Liver (tissue), 8 donors: ENCODE measurements at regions not wholly inside any gene's neighbourhood (a gene's known extent, or its start where the extent isn't known, plus 50 kb on each side); places are given as distances from the start of the nearest gene placed in this dataset.

Source experiments
- DNase-seq: peaks from one replicate; pipeline ENCODE4 v3.0.0-alpha.2; 2017; ENCODE audit warnings: low spot score
- H3K27ac ChIP-seq, 2 donors: one replicate each; pipeline ENCODE4 v1.7.0; 2013; ENCODE audit warnings: inconsistent platforms in 2 of 2, low read length in 2 of 2, control low read depth in 1 of 2, low read depth in 1 of 2, mild to moderate bottlenecking in 1 of 2
- H3K27me3 ChIP-seq, 4 donors: one replicate each; pipeline versions ENCODE4 v1.6.1 to v1.7.0; 2013; ENCODE audit warnings: low read length in 3 of 4, inconsistent platforms in 1 of 4, mild to moderate bottlenecking in 1 of 4, moderate library complexity in 1 of 4; ENCODE audit not compliant: control insufficient read depth in 4 of 4, insufficient read depth in 4 of 4
- H3K36me3 ChIP-seq, 4 donors: one replicate each; pipeline versions ENCODE4 v1.6.1 to v1.7.0; 2013; ENCODE audit warnings: low read length in 3 of 4, mild to moderate bottlenecking in 3 of 4, low read depth in 1 of 4, moderate library complexity in 1 of 4; ENCODE audit not compliant: control insufficient read depth in 4 of 4, insufficient read depth in 3 of 4
- H3K4me1 ChIP-seq, 4 donors: one replicate each; pipeline versions ENCODE4 v1.6.1 to v1.7.0; 2013; ENCODE audit warnings: low read length in 3 of 4, mild to moderate bottlenecking in 3 of 4, moderate library complexity in 1 of 4; ENCODE audit not compliant: control insufficient read depth in 4 of 4, insufficient read depth in 4 of 4
- H3K4me3 ChIP-seq, 3 donors: one replicate each; pipeline versions ENCODE4 v1.6.1 to v1.7.0; 2013; ENCODE audit warnings: low read length in 3 of 3, control low read depth in 1 of 3, low read depth in 1 of 3, mild to moderate bottlenecking in 1 of 3
- H3K9ac ChIP-seq, 2 donors: one replicate each; pipeline ENCODE4 v1.7.0; 2013; ENCODE audit warnings: low read length in 2 of 2, mild to moderate bottlenecking in 2 of 2, moderate library complexity in 2 of 2, control low read depth in 1 of 2, low read depth in 1 of 2
- H3K9me3 ChIP-seq, 4 donors: one replicate each; pipeline versions ENCODE4 v1.6.1 to v1.7.0; 2013; ENCODE audit warnings: low read length in 3 of 4; ENCODE audit not compliant: control insufficient read depth in 4 of 4
- EGR1 ChIP-seq, 2 donors: IDR thresholded peaks; 2 replicates each; pipeline ENCODE4 v1.6.1; 2016 to 2018; ENCODE audit warnings: antibody characterized with exemption in 2 of 2, low read depth in 2 of 2
- FOXA1 ChIP-seq: IDR thresholded peaks from 2 replicates; pipeline ENCODE4 v1.6.1; 2016; ENCODE audit warnings: antibody characterized with exemption
- FOXA2 ChIP-seq: IDR thresholded peaks from 2 replicates; pipeline ENCODE4 v1.6.1; 2016; ENCODE audit warnings: antibody characterized with exemption
- GABPA ChIP-seq, 2 donors: IDR thresholded peaks in 1 of 2; conservative IDR thresholded peaks in 1 of 2; 2 replicates each; pipeline ENCODE4 v1.6.1; 2016; ENCODE audit warnings: antibody characterized with exemption in 2 of 2, mild to moderate bottlenecking in 1 of 2, moderate library complexity in 1 of 2
- HNF4A ChIP-seq, 2 donors: conservative IDR thresholded peaks; 2 replicates each; pipeline ENCODE4 v1.6.1; 2016; ENCODE audit warnings: antibody characterized with exemption in 2 of 2, mild to moderate bottlenecking in 2 of 2
- HNF4G ChIP-seq: IDR thresholded peaks from 2 replicates; pipeline ENCODE4 v1.6.1; 2016; ENCODE audit warnings: antibody characterized with exemption
- JUND ChIP-seq, 2 donors: IDR thresholded peaks; 2 replicates each; pipeline ENCODE4 v1.6.1; 2016; ENCODE audit warnings: antibody characterized with exemption in 2 of 2
- NR2F2 ChIP-seq: IDR thresholded peaks from 2 replicates; pipeline ENCODE4 v1.6.1; 2016; ENCODE audit warnings: antibody characterized with exemption
- RAD21 ChIP-seq, 2 donors: IDR thresholded peaks; 2 replicates each; pipeline ENCODE4 v1.6.1; 2016; ENCODE audit warnings: antibody characterized with exemption in 2 of 2, mild to moderate bottlenecking in 2 of 2
- RXRA ChIP-seq, 2 donors: IDR thresholded peaks; 2 replicates each; pipeline ENCODE4 v1.6.1; 2017 to 2018; ENCODE audit warnings: antibody characterized with exemption in 2 of 2, mild to moderate bottlenecking in 1 of 2
- SP1 ChIP-seq: IDR thresholded peaks from 2 replicates; pipeline ENCODE4 v1.6.1; 2018; ENCODE audit warnings: antibody characterized with exemption, mild to moderate bottlenecking
- TAF1 ChIP-seq: conservative IDR thresholded peaks from 2 replicates; pipeline ENCODE4 v1.6.1; 2016; ENCODE audit warnings: antibody characterized with exemption, mild to moderate bottlenecking
- YY1 ChIP-seq: IDR thresholded peaks from 2 replicates; pipeline ENCODE4 v1.6.1; 2016; ENCODE audit warnings: antibody characterized with exemption, mild to moderate bottlenecking
- WGBS: extraction: QIAGEN DNeasy Blood & Tissue Kit; methylation state at CpG from one replicate; pipeline ENCODE4 v1.1.7; 2013; 5-methylcytosine and 5-hydroxymethylcytosine counted together
- TF ChIP-seq, protein P1 (sequence below): IDR thresholded peaks from 2 replicates; pipeline ENCODE4 v1.6.1; 2016; ENCODE audit warnings: antibody characterized with exemption, mild to moderate bottlenecking
- TF ChIP-seq, protein P2 (sequence below): IDR thresholded peaks from 2 replicates; pipeline ENCODE4 v1.6.1; 2016; ENCODE audit warnings: antibody characterized with exemption
- TF ChIP-seq, protein P3 (sequence below): IDR thresholded peaks from 2 replicates; pipeline ENCODE4 v1.6.1; 2016; ENCODE audit warnings: antibody characterized with exemption
- TF ChIP-seq, protein P4 (sequence below): IDR thresholded peaks from 2 replicates; pipeline ENCODE4 v1.6.1; 2016; ENCODE audit warnings: antibody characterized with exemption
- TF ChIP-seq, protein P5 (sequence below): fragments of 150-350 bp; IDR thresholded peaks from 2 replicates; pipeline ENCODE4 v1.5.1; 2017; ENCODE audit warnings: improper control_type of control experiment, low read depth, low read length; ENCODE audit not compliant: missing input control
- donor health status: healthy.
- donor health status: healthy.
- donor health status: healthy.
- donor health status: healthy.
- donor health status: healthy.

DNA sequence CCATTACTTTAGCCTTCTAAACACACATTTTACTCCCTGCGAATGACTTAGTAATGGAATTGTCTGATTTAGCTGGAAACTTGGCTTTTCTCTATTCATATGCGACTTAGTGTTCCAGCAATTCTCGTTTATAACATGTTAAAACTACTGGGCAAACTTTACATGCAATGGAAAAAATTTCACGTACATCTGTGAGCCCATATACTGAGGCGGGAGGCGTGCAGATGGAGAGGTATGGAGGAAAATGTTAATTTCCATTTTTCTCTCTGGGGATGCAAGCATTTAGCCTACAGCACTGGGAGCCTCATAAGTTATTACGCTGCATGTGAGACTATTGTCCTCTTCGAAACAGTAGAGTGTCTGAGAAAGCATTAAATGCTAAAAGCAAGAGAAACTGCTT lies 591.5 kb upstream of the ANKRD30A start:
- 89% methylated on average over 8 of the region's 8 CpGs for WGBS
- TF ChIP-seq, protein P1, sequence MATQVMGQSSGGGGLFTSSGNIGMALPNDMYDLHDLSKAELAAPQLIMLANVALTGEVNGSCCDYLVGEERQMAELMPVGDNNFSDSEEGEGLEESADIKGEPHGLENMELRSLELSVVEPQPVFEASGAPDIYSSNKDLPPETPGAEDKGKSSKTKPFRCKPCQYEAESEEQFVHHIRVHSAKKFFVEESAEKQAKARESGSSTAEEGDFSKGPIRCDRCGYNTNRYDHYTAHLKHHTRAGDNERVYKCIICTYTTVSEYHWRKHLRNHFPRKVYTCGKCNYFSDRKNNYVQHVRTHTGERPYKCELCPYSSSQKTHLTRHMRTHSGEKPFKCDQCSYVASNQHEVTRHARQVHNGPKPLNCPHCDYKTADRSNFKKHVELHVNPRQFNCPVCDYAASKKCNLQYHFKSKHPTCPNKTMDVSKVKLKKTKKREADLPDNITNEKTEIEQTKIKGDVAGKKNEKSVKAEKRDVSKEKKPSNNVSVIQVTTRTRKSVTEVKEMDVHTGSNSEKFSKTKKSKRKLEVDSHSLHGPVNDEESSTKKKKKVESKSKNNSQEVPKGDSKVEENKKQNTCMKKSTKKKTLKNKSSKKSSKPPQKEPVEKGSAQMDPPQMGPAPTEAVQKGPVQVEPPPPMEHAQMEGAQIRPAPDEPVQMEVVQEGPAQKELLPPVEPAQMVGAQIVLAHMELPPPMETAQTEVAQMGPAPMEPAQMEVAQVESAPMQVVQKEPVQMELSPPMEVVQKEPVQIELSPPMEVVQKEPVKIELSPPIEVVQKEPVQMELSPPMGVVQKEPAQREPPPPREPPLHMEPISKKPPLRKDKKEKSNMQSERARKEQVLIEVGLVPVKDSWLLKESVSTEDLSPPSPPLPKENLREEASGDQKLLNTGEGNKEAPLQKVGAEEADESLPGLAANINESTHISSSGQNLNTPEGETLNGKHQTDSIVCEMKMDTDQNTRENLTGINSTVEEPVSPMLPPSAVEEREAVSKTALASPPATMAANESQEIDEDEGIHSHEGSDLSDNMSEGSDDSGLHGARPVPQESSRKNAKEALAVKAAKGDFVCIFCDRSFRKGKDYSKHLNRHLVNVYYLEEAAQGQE, result no peak
- TF ChIP-seq FOXA2 (no peak), RXRA (IDR thresholded peaks at IDR 0.05) (no peak), YY1 (no peak), HNF4A (conservative IDR thresholded peaks at IDR 0.05) (no peak), FOXA1 (no peak), TAF1 (no peak), RAD21 (IDR thresholded peaks at IDR 0.05) (no peak), NR2F2 (no peak), SP1 (no peak), GABPA (IDR thresholded peaks at IDR 0.05 in 1 of 2, conservative IDR thresholded peaks at IDR 0.05 in 1 of 2) (no peak), HNF4G (no peak), EGR1 (IDR thresholded peaks at IDR 0.05; ENCODE audit: low read depth in 2 of 2) (no peak), JUND (IDR thresholded peaks at IDR 0.05) (no peak)
- TF ChIP-seq, protein P2, sequence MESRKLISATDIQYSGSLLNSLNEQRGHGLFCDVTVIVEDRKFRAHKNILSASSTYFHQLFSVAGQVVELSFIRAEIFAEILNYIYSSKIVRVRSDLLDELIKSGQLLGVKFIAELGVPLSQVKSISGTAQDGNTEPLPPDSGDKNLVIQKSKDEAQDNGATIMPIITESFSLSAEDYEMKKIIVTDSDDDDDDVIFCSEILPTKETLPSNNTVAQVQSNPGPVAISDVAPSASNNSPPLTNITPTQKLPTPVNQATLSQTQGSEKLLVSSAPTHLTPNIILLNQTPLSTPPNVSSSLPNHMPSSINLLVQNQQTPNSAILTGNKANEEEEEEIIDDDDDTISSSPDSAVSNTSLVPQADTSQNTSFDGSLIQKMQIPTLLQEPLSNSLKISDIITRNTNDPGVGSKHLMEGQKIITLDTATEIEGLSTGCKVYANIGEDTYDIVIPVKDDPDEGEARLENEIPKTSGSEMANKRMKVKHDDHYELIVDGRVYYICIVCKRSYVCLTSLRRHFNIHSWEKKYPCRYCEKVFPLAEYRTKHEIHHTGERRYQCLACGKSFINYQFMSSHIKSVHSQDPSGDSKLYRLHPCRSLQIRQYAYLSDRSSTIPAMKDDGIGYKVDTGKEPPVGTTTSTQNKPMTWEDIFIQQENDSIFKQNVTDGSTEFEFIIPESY, result no peak
- TF ChIP-seq, protein P3, sequence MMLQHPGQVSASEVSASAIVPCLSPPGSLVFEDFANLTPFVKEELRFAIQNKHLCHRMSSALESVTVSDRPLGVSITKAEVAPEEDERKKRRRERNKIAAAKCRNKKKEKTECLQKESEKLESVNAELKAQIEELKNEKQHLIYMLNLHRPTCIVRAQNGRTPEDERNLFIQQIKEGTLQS, result no peak
- TF ChIP-seq, protein P4, sequence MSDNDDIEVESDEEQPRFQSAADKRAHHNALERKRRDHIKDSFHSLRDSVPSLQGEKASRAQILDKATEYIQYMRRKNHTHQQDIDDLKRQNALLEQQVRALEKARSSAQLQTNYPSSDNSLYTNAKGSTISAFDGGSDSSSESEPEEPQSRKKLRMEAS, result no peak

DNA sequence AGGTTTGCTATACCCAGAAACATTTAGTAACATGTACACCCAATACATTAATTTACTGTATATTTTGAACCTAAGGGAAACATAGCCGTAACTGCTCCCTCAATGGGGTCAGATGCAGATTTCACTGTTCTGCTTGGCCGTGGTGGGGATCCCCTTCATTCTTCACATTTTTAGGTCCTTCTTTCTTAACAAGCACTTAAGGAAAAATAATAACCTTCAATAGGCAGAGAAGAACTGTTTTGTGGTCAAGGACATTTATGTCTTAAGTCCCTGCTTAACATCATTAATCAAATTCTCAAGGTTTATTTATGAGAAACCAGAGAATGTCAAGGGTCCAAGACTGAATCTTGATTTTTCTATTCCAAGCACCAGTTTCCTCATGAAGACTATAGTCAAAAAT lies 592.1 kb upstream of the ANKRD30A start:
- DNase-seq, result no peak
- H3K4me1 ChIP-seq, result peaks cover 0 to 1% (median 0%) of the 10 kb centered on the region in 4 donors
- no peaks in the 10 kb centered on the region for H3K27me3 ChIP-seq
- H3K36me3 ChIP-seq, result no peaks in the 10 kb centered on the region
- H3K9ac ChIP-seq, result no peak overlapping the region
- H3K27ac ChIP-seq, result no peak overlapping the region
- H3K9me3 ChIP-seq, result peaks cover 0 to 3% (median 1%) of the 10 kb centered on the region in 4 donors
- H3K4me3 ChIP-seq, result no peak overlapping the region
- TF ChIP-seq, protein P5, sequence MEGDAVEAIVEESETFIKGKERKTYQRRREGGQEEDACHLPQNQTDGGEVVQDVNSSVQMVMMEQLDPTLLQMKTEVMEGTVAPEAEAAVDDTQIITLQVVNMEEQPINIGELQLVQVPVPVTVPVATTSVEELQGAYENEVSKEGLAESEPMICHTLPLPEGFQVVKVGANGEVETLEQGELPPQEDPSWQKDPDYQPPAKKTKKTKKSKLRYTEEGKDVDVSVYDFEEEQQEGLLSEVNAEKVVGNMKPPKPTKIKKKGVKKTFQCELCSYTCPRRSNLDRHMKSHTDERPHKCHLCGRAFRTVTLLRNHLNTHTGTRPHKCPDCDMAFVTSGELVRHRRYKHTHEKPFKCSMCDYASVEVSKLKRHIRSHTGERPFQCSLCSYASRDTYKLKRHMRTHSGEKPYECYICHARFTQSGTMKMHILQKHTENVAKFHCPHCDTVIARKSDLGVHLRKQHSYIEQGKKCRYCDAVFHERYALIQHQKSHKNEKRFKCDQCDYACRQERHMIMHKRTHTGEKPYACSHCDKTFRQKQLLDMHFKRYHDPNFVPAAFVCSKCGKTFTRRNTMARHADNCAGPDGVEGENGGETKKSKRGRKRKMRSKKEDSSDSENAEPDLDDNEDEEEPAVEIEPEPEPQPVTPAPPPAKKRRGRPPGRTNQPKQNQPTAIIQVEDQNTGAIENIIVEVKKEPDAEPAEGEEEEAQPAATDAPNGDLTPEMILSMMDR, result no peak
- TF ChIP-seq JUND (IDR thresholded peaks at IDR 0.05), result no peak
- TF ChIP-seq, protein P1, result no peak
- TF ChIP-seq NR2F2, result no peak
- TF ChIP-seq HNF4G, result no peak
- TF ChIP-seq FOXA2, result no peak
- TF ChIP-seq TAF1, result no peak
- TF ChIP-seq, protein P2, result no peak
- no peak for TF ChIP-seq HNF4A (conservative IDR thresholded peaks at IDR 0.05)
- no peak for TF ChIP-seq GABPA (IDR thresholded peaks at IDR 0.05 in 1 of 2, conservative IDR thresholded peaks at IDR 0.05 in 1 of 2)
- TF ChIP-seq RAD21 (IDR thresholded peaks at IDR 0.05), result no peak
- TF ChIP-seq FOXA1, result no peak
- TF ChIP-seq RXRA (IDR thresholded peaks at IDR 0.05), result no peak
- no peak for TF ChIP-seq YY1
- 90% methylated on average over 2 of the region's 2 CpGs for WGBS

More for the DNA sequence above, 591.5 kb upstream of the ANKRD30A start:
- Histone ChIP-seq H3K27me3 (no peaks in the 10 kb centered on the region), H3K27ac (no peak overlapping the region), H3K4me1 (peaks cover 0 to 1% (median 0%) of the 10 kb centered on the region in 4 donors), H3K9ac (no peak overlapping the region), H3K36me3 (no peaks in the 10 kb centered on the region), H3K4me3 (no peak overlapping the region), H3K9me3 (peaks cover 0 to 3% (median 1%) of the 10 kb centered on the region in 4 donors)
- DNase-seq, result no peak
